T-cell (primary cell): ENCODE measurements at regions not wholly inside any gene's neighbourhood (a gene's known extent, or its start where the extent isn't known, plus 50 kb on each side); places are given as distances from the start of the nearest gene placed in this dataset.

Experiments used
- ATAC-seq, 4 experiments: fragments of 200-7000 bp in 3 of 4; fragments of 150-1000 bp in 1 of 4; cut with Tn5 transposase; replicated peaks in 1 of 4; 1 replicate in 3 of 4; 2 replicates in 1 of 4; pipeline ENCODE4 v1.10.0; 2021; ENCODE audit warnings: moderate library complexity in 3 of 4, mild to moderate bottlenecking in 2 of 4, moderate number of reproducible peaks in 1 of 4
- CTCF ChIA-PET, 2 donors: fragments of 300-600 bp; sonication (Branson Sonifier 250); formaldehyde crosslinking; loops; one replicate each; lab custom pipeline; 2022; ENCODE audit warnings: antibody characterized with exemption in 2 of 2; lab: Charles Lee
- POLR2A ChIA-PET, 2 donors: fragments of 300-600 bp; sonication (Branson Sonifier 250); formaldehyde crosslinking; loops; one replicate each; lab custom pipeline; 2022; ENCODE audit warnings: antibody characterized with exemption in 2 of 2; lab: Charles Lee
- DNase-seq, 35 experiments: peaks; one replicate each; pipeline versions ENCODE4 v3.0.0 to v3.0.0-alpha.2; 2013 to 2023
- H3K27ac ChIP-seq: one replicate; pipeline ENCODE4 v1.5.1; 2013; ENCODE audit warnings: low read length
- H3K27me3 ChIP-seq, 2 experiments: replicated peaks in 1 of 2; 1 replicate in 1 of 2; 2 replicates in 1 of 2; pipeline versions ENCODE4 v1.6.1 to v1.7.0; 2013; ENCODE audit warnings: low read length in 1 of 2, mixed read lengths in 1 of 2; ENCODE audit not compliant: control insufficient read depth in 2 of 2, insufficient read depth in 2 of 2; ENCODE audit errors: extremely low read depth in 1 of 2
- H3K36me3 ChIP-seq, 2 donors: 1 replicate in 1 of 2; 2 replicates in 1 of 2; pipeline versions ENCODE4 v1.6.1 to v1.7.0; 2013; ENCODE audit warnings: low read length in 1 of 2; ENCODE audit not compliant: control insufficient read depth in 2 of 2, insufficient read depth in 1 of 2; ENCODE audit errors: extremely low read depth in 1 of 2
- H3K4me1 ChIP-seq, 2 experiments: 1 replicate in 1 of 2; 2 replicates in 1 of 2; pipeline versions ENCODE4 v1.6.1 to v1.7.0; 2013; ENCODE audit warnings: low read length in 2 of 2, mixed read lengths in 1 of 2; ENCODE audit not compliant: insufficient read depth in 2 of 2, control insufficient read depth in 1 of 2; ENCODE audit errors: extremely low read depth in 1 of 2
- H3K4me3 ChIP-seq, 2 donors: 1 replicate in 1 of 2; 2 replicates in 1 of 2; pipeline versions ENCODE4 v1.5.1 to v1.7.0; 2013; ENCODE audit warnings: mild to moderate bottlenecking in 2 of 2, low read length in 1 of 2, moderate library complexity in 1 of 2; ENCODE audit not compliant: control insufficient read depth in 1 of 2; ENCODE audit errors: extremely low read depth in 1 of 2
- H3K9me3 ChIP-seq: 2 replicates; pipeline ENCODE4 v1.7.0; 2013
- H3K27ac Mint-ChIP-seq, 2 donors: one replicate each; pipeline ENCODE4 v1.8.0; 2020 to 2021; ENCODE audit warnings: mild to moderate bottlenecking in 2 of 2, mixed read lengths in 2 of 2
- H3K27me3 Mint-ChIP-seq, 2 donors: one replicate each; pipeline ENCODE4 v1.8.0; 2021 to 2022; ENCODE audit warnings: mixed read lengths in 2 of 2
- H3K36me3 Mint-ChIP-seq: one replicate; pipeline ENCODE4 v1.8.0; 2021; ENCODE audit warnings: mixed read lengths
- H3K4me1 Mint-ChIP-seq, 3 donors: one replicate each; pipeline ENCODE4 v1.8.0; 2020 to 2022; ENCODE audit warnings: mixed read lengths in 3 of 3, mild to moderate bottlenecking in 1 of 3
- H3K4me3 Mint-ChIP-seq, 3 donors: one replicate each; pipeline ENCODE4 v1.8.0; 2020 to 2022; ENCODE audit warnings: mild to moderate bottlenecking in 3 of 3, mixed read lengths in 3 of 3, moderate library complexity in 3 of 3
- H3K9me3 Mint-ChIP-seq, 3 donors: one replicate each; pipeline ENCODE4 v1.8.0; 2020 to 2022; ENCODE audit warnings: mixed read lengths in 3 of 3
- WGBS: methylation state at CpG from one replicate; pipeline ENCODE4 v1.1.5; 2013; ENCODE audit warnings: missing lambda C conversion rate; ENCODE audit not compliant: insufficient coverage; 5-methylcytosine and 5-hydroxymethylcytosine counted together

GRCh38 chr2:63665846-63666475 is 77.2 kb downstream of the MDH1 start:
- no peaks in the 10 kb centered on the region for H3K36me3 ChIP-seq
- no peaks in the 10 kb centered on the region for H3K4me1 Mint-ChIP-seq
- no peaks in the 10 kb centered on the region for H3K36me3 Mint-ChIP-seq
- no peak overlapping the region for H3K4me3 Mint-ChIP-seq
- no peaks in the 10 kb centered on the region for H3K27me3 ChIP-seq
- DNase-seq = no peak
- no peak for ATAC-seq
- peaks cover 0 to 4% (median 0%) of the 10 kb centered on the region in 3 donors for H3K9me3 Mint-ChIP-seq
- peaks cover 21 to 31% of the 10 kb centered on the region in 2 donors for H3K27me3 Mint-ChIP-seq
- no CpG with 5 or more reads among the region's 2 CpGs for WGBS
- H3K27ac Mint-ChIP-seq = no peak overlapping the region
- no peak overlapping the region for H3K4me3 ChIP-seq
- ChIA-PET CTCF (no interaction called here), POLR2A (no interaction called here)
- no peaks in the 10 kb centered on the region for H3K4me1 ChIP-seq
- H3K9me3 ChIP-seq = no peaks in the 10 kb centered on the region
- no peak overlapping the region for H3K27ac ChIP-seq

GRCh38 chr2:63667132-63667700 is 78.5 kb downstream of the MDH1 start:
- H3K27me3 Mint-ChIP-seq = peaks cover 26 to 38% of the 10 kb centered on the region in 2 donors
- Histone ChIP-seq H3K36me3 (no peaks in the 10 kb centered on the region), H3K4me3 (no peak overlapping the region), H3K4me1 (no peaks in the 10 kb centered on the region), H3K27me3 (peaks cover 0 to 2% of the 10 kb centered on the region in 2 experiments), H3K9me3 (no peaks in the 10 kb centered on the region), H3K27ac (no peak overlapping the region)
- ChIA-PET POLR2A (no interaction called here), CTCF (no interaction called here)
- no peak overlapping the region for H3K27ac Mint-ChIP-seq
- ATAC-seq (no peak), DNase-seq (no peak)
- H3K4me3 Mint-ChIP-seq = no peak overlapping the region
- no peaks in the 10 kb centered on the region for H3K4me1 Mint-ChIP-seq
- no peaks in the 10 kb centered on the region for H3K9me3 Mint-ChIP-seq
- 83% methylated on average over 1 of the region's 3 CpGs for WGBS
- no peaks in the 10 kb centered on the region for H3K36me3 Mint-ChIP-seq

GRCh38 chr2:63668000-63668399 is 79.2 kb downstream of the MDH1 start:
- Histone ChIP-seq H3K27me3 (peaks cover 0 to 2% of the 10 kb centered on the region in 2 experiments), H3K36me3 (no peaks in the 10 kb centered on the region), H3K27ac (no peak overlapping the region), H3K9me3 (no peaks in the 10 kb centered on the region), H3K4me1 (no peaks in the 10 kb centered on the region), H3K4me3 (no peak overlapping the region)
- no peaks in the 10 kb centered on the region for H3K9me3 Mint-ChIP-seq
- CTCF ChIA-PET = no interaction called here
- ATAC-seq (no peak), DNase-seq (no peak)
- H3K27ac Mint-ChIP-seq = no peak overlapping the region
- H3K27me3 Mint-ChIP-seq = peaks cover 27 to 35% of the 10 kb centered on the region in 2 donors
- no peaks in the 10 kb centered on the region for H3K36me3 Mint-ChIP-seq
- 63% methylated on average over 1 of the region's 1 CpG for WGBS
- POLR2A ChIA-PET = no interaction called here
- no peak overlapping the region for H3K4me3 Mint-ChIP-seq
- H3K4me1 Mint-ChIP-seq = no peaks in the 10 kb centered on the region

GRCh38 chr2:63668466-63668865 is 79.7 kb downstream of the MDH1 start:
- H3K36me3 ChIP-seq = no peaks in the 10 kb centered on the region
- Mint-ChIP-seq H3K27ac (no peak overlapping the region), H3K4me1 (no peaks in the 10 kb centered on the region), H3K4me3 (no peak overlapping the region), H3K9me3 (no peaks in the 10 kb centered on the region), H3K27me3 (peaks cover 31 to 33% of the 10 kb centered on the region in 2 donors), H3K36me3 (no peaks in the 10 kb centered on the region)
- ATAC-seq (no peak), DNase-seq (no peak)
- H3K9me3 ChIP-seq = no peaks in the 10 kb centered on the region
- POLR2A ChIA-PET = no interaction called here
- H3K4me1 ChIP-seq = no peaks in the 10 kb centered on the region
- H3K27ac ChIP-seq = no peak overlapping the region
- H3K4me3 ChIP-seq = no peak overlapping the region
- CTCF ChIA-PET = no interaction called here
- WGBS = no CpG with 5 or more reads among the region's 4 CpGs
- H3K27me3 ChIP-seq = peaks cover 0 to 2% of the 10 kb centered on the region in 2 experiments

- Histone ChIP-seq H3K4me1 (no peaks in the 10 kb centered on the region), H3K27ac (no peak overlapping the region), H3K36me3 (no peaks in the 10 kb centered on the region), H3K9me3 (no peaks in the 10 kb centered on the region), H3K27me3 (peaks cover 0 to 2% of the 10 kb centered on the region in 2 experiments), H3K4me3 (no peak overlapping the region)
- H3K4me3 Mint-ChIP-seq = no peak overlapping the region
- no peak for DNase-seq
- ChIA-PET CTCF (no interaction called here), POLR2A (no interaction called here)
- ATAC-seq = no peak
- 71% methylated on average over 1 of the region's 3 CpGs for WGBS
- H3K9me3 Mint-ChIP-seq = no peaks in the 10 kb centered on the region
- peaks cover 28 to 32% of the 10 kb centered on the region in 2 donors for H3K27me3 Mint-ChIP-seq
- no peaks in the 10 kb centered on the region for H3K36me3 Mint-ChIP-seq
- H3K27ac Mint-ChIP-seq = no peak overlapping the region
- H3K4me1 Mint-ChIP-seq = no peaks in the 10 kb centered on the region
Measured at GRCh38 chr2:63669596-63669995, 80.8 kb downstream of the MDH1 start.

- H3K4me1 Mint-ChIP-seq = peaks cover 14 to 22% (median 20%) of the 10 kb centered on the region in 3 donors
- no peak overlapping the region for H3K27ac Mint-ChIP-seq
Measured at GRCh38 chr2:63673865-63674533, 85.2 kb downstream of the MDH1 start.

More at GRCh38 chr2:63673865-63674533, 85.2 kb downstream of the MDH1 start:
- DNase-seq = no peak
- Histone ChIP-seq H3K4me1 (no peaks in the 10 kb centered on the region), H3K27me3 (peaks cover 0 to 2% of the 10 kb centered on the region in 2 experiments), H3K36me3 (no peaks in the 10 kb centered on the region), H3K27ac (no peak overlapping the region), H3K9me3 (no peaks in the 10 kb centered on the region), H3K4me3 (no peak overlapping the region)
- no peak overlapping the region for H3K4me3 Mint-ChIP-seq
- H3K27me3 Mint-ChIP-seq = peaks cover 24 to 30% of the 10 kb centered on the region in 2 donors
- POLR2A ChIA-PET = no interaction called here
- ATAC-seq = no peak
- H3K36me3 Mint-ChIP-seq = no peaks in the 10 kb centered on the region
- CTCF ChIA-PET = no interaction called here
- no peaks in the 10 kb centered on the region for H3K9me3 Mint-ChIP-seq
- WGBS = 56% methylated on average over 2 of the region's 4 CpGs
